ENCODE measurements at regions not wholly inside any gene's neighbourhood (a gene's known extent, or its start where the extent isn't known, plus 50 kb on each side); places are given as distances from the start of the nearest gene placed in this dataset.

DNA sequence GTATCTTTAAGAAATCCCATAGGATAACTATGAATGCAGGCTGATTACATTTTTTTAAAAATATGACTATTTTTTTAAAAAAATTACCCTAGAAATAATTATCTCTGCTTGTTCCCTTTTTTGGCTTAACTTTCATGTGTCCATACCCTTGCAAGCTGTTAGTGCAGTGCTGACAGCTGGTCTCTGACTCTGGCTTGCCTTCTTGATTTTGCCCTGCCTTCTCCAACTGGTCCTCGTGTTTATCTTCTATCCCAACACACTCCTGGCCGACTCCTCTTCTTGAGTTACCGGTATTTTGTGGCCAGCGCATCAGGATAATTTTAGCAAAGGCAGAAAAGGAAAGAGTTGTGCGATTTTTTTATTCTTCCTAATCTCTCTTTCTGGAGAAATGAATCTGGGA lies 111.7 kb upstream of the STARD3NL start:
- TF ChIP-seq, protein P1, sequence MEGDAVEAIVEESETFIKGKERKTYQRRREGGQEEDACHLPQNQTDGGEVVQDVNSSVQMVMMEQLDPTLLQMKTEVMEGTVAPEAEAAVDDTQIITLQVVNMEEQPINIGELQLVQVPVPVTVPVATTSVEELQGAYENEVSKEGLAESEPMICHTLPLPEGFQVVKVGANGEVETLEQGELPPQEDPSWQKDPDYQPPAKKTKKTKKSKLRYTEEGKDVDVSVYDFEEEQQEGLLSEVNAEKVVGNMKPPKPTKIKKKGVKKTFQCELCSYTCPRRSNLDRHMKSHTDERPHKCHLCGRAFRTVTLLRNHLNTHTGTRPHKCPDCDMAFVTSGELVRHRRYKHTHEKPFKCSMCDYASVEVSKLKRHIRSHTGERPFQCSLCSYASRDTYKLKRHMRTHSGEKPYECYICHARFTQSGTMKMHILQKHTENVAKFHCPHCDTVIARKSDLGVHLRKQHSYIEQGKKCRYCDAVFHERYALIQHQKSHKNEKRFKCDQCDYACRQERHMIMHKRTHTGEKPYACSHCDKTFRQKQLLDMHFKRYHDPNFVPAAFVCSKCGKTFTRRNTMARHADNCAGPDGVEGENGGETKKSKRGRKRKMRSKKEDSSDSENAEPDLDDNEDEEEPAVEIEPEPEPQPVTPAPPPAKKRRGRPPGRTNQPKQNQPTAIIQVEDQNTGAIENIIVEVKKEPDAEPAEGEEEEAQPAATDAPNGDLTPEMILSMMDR (IDR thresholded peaks at IDR 0.05; ENCODE audit: unreplicated experiment), result no peak
- Mint-ChIP-seq H3K36me3 (ENCODE audit: insufficient read depth, unreplicated experiment) (no peaks in the 10 kb centered on the region), H3K27me3 (ENCODE audit: unreplicated experiment) (no peaks in the 10 kb centered on the region), H3K27ac (ENCODE audit: unreplicated experiment) (no peak overlapping the region), H3K4me1 (ENCODE audit: low read depth, unreplicated experiment) (no peaks in the 10 kb centered on the region), H3K4me3 (ENCODE audit: low read depth, unreplicated experiment) (no peak overlapping the region), H3K9me3 (ENCODE audit: low read depth, unreplicated experiment) (no peaks in the 10 kb centered on the region)
- DNase-seq, result no peak
- CTCF ChIA-PET, result interaction anchor here (0.7 kb wide), 2 partner anchors 78 to 1816 kb away, joined by 3 to 5 read pairs; no protein-coding TSS in a partner anchor
- intact Hi-C loops (cut with micrococcal nuclease; ENCODE audit: unreplicated experiment), result no loop called here
- no TSS peak for BruUV-seq (replicated peaks)

DNA sequence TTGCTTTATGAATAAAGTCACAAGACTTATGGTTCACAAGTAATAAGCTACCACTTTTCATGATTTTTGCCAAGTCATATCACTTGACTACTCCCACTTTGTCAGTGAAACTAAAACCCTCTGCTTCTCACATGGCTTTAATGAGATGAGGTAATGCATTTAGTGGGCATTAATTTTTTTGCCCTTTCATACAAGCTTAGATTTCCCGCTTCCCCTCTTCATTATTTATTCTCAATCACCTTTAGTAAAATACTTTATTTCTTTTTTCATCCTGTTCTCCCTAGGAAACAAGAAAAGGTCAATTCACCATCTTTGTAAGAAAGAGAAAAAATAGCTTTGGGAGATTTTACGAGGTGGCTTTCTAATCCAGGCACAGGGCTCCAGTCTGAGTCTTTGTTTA lies 109.6 kb upstream of the STARD3NL start:
- intact Hi-C loops (cut with micrococcal nuclease; ENCODE audit: unreplicated experiment), result no loop called here
- no TSS peak for BruUV-seq (replicated peaks)
- Mint-ChIP-seq H3K4me1 (ENCODE audit: low read depth, unreplicated experiment) (no peaks in the 10 kb centered on the region), H3K36me3 (ENCODE audit: insufficient read depth, unreplicated experiment) (no peaks in the 10 kb centered on the region), H3K27ac (ENCODE audit: unreplicated experiment) (no peak overlapping the region), H3K9me3 (ENCODE audit: low read depth, unreplicated experiment) (no peaks in the 10 kb centered on the region), H3K27me3 (ENCODE audit: unreplicated experiment) (no peaks in the 10 kb centered on the region), H3K4me3 (ENCODE audit: low read depth, unreplicated experiment) (no peak overlapping the region)
- TF ChIP-seq, protein P1 (IDR thresholded peaks at IDR 0.05; ENCODE audit: unreplicated experiment), result no peak
- CTCF ChIA-PET, result no interaction called here
- no peak for DNase-seq

DNA sequence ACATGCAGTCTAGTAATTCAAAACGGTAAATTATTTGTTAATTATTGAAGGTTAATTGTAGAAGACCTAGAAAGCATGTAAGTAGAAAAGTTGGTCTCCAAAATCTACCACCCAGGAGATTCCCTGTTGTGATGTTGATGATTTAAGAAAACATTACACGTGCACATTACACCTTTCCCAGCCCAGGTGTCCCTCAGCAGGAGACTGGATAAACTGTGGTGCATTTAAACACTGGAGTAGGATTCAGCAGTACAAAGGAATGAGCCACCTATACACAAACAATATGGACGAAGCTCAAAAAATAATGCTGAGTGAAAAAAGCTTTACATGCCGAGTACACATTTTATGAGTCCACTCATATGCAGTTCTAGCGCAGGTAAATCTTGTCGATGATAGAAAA lies 109.0 kb upstream of the STARD3NL start:
- no peaks in the 10 kb centered on the region for H3K27me3 Mint-ChIP-seq (ENCODE audit: unreplicated experiment)
- BruUV-seq (replicated peaks), result no TSS peak
- no peak for DNase-seq
- TF ChIP-seq, protein P1 (IDR thresholded peaks at IDR 0.05; ENCODE audit: unreplicated experiment), result no peak
- CTCF ChIA-PET, result no interaction called here
- no peaks in the 10 kb centered on the region for H3K4me1 Mint-ChIP-seq (ENCODE audit: low read depth, unreplicated experiment)
- no peak overlapping the region for H3K4me3 Mint-ChIP-seq (ENCODE audit: low read depth, unreplicated experiment)
- no peaks in the 10 kb centered on the region for H3K36me3 Mint-ChIP-seq (ENCODE audit: insufficient read depth, unreplicated experiment)
- H3K9me3 Mint-ChIP-seq (ENCODE audit: low read depth, unreplicated experiment), result no peaks in the 10 kb centered on the region
- H3K27ac Mint-ChIP-seq (ENCODE audit: unreplicated experiment), result no peak overlapping the region
- intact Hi-C loops (cut with micrococcal nuclease; ENCODE audit: unreplicated experiment), result no loop called here

DNA sequence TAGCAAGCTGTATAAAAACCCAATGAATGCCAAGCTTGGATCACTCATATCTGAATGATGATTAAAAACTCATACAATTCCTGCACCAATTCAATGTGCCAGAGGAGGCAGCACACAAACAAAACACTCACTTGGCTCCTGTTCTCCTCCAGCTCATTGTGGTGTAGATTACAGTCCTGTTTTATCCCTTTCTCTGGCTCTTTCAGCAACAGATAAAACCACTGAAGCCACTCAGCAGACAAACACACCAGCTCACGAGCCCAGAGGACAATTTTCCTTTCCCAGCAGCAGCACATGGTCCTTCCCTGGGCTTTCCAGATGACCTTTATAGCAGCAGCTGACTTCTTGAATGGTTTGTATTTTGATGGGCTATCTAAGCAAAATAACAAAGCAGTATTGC lies 107.3 kb upstream of the STARD3NL start:
- H3K9me3 Mint-ChIP-seq (ENCODE audit: low read depth, unreplicated experiment), result no peaks in the 10 kb centered on the region
- BruUV-seq (replicated peaks), result no TSS peak
- H3K4me1 Mint-ChIP-seq (ENCODE audit: low read depth, unreplicated experiment), result no peaks in the 10 kb centered on the region
- no peak overlapping the region for H3K4me3 Mint-ChIP-seq (ENCODE audit: low read depth, unreplicated experiment)
- H3K27me3 Mint-ChIP-seq (ENCODE audit: unreplicated experiment), result peaks cover 11% of the 10 kb centered on the region
- CTCF ChIA-PET, result interaction anchor here (0.8 to 1.3 kb wide), 3 partner anchors 152 to 170 kb away, joined by 3 to 10 read pairs (median 5); partner anchors contain the start of gene SFRP4
- intact Hi-C loops (cut with micrococcal nuclease; ENCODE audit: unreplicated experiment), result loop anchor here (5.0 kb wide), 1 partner anchor 153 kb away; the partner anchor contains the start of gene SFRP4
- peak; percentile 29 for DNase-seq
- no peak overlapping the region for H3K27ac Mint-ChIP-seq (ENCODE audit: unreplicated experiment)
- H3K36me3 Mint-ChIP-seq (ENCODE audit: insufficient read depth, unreplicated experiment), result no peaks in the 10 kb centered on the region
- TF ChIP-seq, protein P1 (IDR thresholded peaks at IDR 0.05; ENCODE audit: unreplicated experiment), result peak; percentile 13

All from Calu3 (cell line).